Stimulated activated CD4-positive, alpha-beta T cell treated with anti-CD3 and anti-CD28 coated beads, TNF-alpha, amount 100 ng/mL, for 24 hours (primary cell): ENCODE measurements at regions not wholly inside any gene's neighbourhood (a gene's known extent, or its start where the extent isn't known, plus 50 kb on each side); places are given as distances from the start of the nearest gene placed in this dataset.

Experiments used
- DNase-seq, 3 experiments: peaks; one replicate each; pipeline ENCODE4 v3.0.0-alpha.2; 2020; ENCODE audit warnings: low read depth in 3 of 3

- no peak for DNase-seq
These were observed 74.7 kb upstream of the PALMD start for GRCh38 chr1:99571092-99571734.

DNA sequence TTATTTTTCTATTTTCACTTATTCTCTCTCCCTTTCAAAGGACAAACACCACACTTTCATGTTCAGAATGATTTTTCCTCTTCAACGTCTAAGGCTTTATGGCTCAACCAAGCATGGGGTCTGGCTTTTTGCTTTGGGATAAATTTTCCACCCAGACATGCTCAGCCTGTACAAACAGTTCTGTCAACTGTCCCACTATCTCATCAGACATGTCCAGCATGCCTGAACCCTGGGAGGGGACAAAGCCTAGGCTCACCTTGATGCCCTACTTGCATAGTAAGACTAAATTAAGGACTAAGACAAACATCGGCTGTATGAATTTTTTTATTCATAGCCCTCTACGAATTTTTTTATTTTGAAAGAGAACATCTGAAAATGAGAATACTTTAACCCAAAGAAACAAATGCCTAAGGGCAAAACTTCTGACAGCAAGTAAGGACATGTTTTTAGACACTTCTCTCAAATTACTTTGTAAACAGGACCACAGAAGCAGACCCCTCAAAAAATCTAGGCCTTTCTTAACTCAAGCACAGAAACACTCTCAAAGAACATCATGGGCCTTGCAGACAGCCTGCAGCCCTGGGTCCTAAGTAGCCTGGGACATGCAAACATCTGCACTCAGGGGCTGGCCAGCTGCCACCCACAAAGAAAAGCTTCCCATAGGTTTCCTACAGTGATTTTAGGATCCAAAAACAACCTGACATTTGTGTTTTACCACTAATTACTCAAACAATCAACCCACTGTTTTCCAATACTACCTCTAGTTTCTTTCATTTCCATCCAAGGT lies 72.3 kb upstream of the PALMD start:
- no peak for DNase-seq

- no peak for DNase-seq
These were observed 68.6 kb upstream of the PALMD start for GRCh38 chr1:99577313-99577712.

DNA sequence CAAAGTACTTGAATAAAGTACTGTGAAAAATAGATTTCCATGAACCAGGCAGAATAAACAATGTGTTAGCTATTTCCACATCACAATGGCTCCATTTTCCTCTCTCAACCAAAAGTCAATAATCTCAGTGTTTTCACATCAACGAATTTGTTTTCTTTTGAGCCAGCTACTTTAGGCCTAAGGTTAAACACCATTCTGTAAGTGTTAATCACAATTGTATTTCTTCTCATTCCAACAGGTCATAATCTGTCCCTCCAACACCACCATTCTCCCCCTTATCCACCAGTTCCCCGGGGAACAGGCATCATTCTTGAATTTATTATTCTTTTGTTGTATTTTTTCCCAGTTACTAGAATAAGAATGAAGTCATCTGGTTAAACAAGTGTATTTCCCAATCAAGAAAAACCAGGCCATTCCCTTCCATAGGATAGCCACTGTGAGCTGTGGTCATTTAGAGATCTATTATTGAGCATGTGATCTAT lies 66.2 kb upstream of the PALMD start:
- DNase-seq: no peak

- no peak for DNase-seq
These were observed 65.5 kb upstream of the PALMD start for GRCh38 chr1:99580451-99580850.

DNA sequence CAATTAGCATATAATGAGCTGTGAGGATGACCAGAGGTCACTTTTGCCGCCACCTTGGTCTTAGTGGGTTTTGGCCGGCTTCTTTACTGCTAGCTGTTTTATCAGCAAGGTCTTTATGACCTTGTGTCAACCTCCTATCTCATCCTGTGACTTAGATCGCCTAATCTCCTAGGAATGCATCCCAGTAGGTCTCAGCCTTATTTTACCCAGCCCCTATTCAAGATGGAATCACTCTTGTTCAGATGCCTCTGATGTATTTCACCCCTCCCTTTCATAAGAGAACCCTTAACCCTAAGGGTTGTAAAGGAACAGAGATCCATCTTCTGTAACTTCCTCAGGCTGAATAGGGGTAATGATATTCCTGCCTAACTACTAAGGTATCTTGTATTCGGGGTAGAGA lies 58.9 kb upstream of the PALMD start:
- no peak for DNase-seq

DNA sequence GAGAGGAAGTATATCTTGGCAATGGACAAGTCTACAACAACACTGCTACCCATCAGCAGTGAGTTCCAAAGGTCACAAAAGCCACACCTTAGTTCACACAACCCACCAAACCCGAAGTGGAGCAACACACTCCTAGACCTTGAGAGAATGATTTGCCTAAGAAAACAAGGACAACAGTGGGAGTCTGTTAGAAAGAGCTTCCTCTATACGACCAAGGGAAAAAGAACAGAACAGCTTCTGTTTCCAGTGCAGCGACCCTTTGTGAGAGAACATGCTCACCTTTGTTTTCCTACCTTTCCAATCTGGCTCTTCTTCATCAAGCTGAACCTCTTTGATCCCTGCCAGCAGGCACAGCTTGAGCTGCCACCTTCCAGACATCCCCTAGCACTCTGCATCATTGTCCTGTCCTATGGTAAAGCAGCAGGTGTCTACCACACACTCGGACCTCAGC lies 56.7 kb upstream of the PALMD start:
- DNase-seq: no peak

DNA sequence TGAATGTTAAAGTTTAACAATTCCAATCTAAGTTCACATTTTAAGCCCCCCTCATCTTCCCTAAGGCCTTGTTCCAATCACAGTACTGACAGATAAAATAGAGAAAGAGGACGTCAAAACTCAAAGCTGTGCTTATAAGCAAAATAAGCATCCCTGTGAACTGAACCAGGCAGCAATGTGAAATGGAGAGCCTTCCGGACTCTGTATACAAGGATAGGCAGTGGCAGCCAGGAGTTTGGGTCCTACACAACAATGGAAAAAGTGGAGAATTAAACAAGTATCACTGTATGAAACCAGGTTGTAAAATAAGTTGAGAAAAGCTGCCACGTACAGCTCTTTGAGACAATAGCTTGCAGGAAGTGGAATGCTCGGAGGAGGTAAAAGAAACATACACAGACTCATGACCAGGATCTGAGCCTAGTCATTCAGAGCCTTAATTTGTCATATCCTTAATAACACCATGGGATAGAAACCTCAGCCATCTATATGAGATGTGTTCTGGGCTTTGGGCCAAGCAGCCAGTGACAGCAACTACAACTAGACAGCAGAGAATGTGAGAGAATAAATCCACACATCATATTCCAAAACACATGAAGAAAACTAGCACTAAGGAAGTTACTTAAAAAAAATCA lies 55.2 kb upstream of the PALMD start:
- no peak for DNase-seq

DNA sequence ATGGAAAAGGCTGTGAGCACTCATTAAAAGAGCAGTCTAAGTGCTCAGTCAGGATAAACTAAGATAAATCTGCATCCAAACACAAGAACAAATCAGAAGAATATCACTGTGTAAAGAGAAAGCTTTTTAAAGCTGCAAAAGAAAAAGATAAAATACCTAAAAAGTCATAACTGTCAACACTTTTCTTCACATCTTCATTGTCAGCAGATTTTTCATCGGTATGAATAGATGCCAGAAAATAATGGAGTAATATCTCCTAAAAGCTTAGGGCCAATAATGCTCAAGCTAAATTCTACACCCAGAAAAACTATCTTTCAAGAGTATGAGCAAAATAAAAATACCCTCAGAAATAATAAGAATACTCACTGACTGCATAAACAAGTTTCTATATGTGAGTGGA lies 54.0 kb upstream of the PALMD start:
- DNase-seq: no peak

- DNase-seq: no peak
These were observed 51.7 kb upstream of the PALMD start for GRCh38 chr1:99594205-99594604.

- DNase-seq: no peak
These were observed 50.9 kb upstream of the PALMD start for GRCh38 chr1:99595041-99595440.

DNA sequence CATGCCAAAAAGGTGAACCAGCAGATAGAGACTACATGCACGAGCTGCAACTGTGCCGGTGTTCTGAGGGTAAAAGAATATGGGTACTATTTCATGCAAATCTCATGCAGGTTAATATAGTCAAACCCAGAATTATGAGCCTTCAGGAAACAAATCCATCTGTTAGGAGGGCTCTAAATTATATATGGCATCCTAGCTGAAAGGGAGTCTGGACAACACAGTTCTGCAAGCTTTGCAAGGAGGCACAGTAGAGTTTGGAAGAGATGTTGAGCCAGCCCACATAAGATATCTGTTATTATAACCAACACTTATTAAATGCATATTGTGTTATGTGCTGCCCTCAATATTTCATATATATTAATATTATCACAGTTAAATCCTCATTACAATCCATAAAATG lies 50.5 kb upstream of the PALMD start:
- DNase-seq: no peak
